Panc1 (cell line): ENCODE measurements at regions not wholly inside any gene's neighbourhood (a gene's known extent, or its start where the extent isn't known, plus 50 kb on each side); places are given as distances from the start of the nearest gene placed in this dataset.

Experiments used
- ATAC-seq: fragments of 200-7000 bp; cut with Tn5 transposase; 2 replicates; pipeline ENCODE4 v1.9.1; 2020; ENCODE audit warnings: mild to moderate bottlenecking, moderate library complexity
- BruUV-seq: library from RNA; stranded (reverse); fragments of 400-500 nt; replicated peaks from 2 replicates; lab custom pipeline; 2021; lab: Mats Ljungman, UMichigan
- CTCF ChIA-PET: fragments of 300-600 bp; sonication (Branson Sonifier 250); formaldehyde crosslinking; loops from one replicate; lab custom pipeline; 2022; ENCODE audit warnings: antibody characterized with exemption; lab: Charles Lee
- POLR2A ChIA-PET: fragments of 300-600 bp; sonication (Branson Sonifier 250); formaldehyde crosslinking; loops from one replicate; lab custom pipeline; 2022; ENCODE audit warnings: antibody characterized with exemption; lab: Charles Lee
- DNase-seq: peaks from one replicate; pipeline ENCODE4 v3.0.0-alpha.2; 2010; ENCODE audit warnings: low read depth, low spot score
- H3K27ac ChIP-seq: 2 replicates; pipeline ENCODE4 v1.5.1; 2011; ENCODE audit warnings: mild to moderate bottlenecking, low read length, inconsistent platforms
- H3K27me3 ChIP-seq: fragments of 200-500 bp; sonication (Bioruptor generic); 2 replicates; pipeline ENCODE4 v1.6.0; 2014; ENCODE audit warnings: low read length, inconsistent platforms; ENCODE audit not compliant: control insufficient read depth, insufficient read depth
- H3K36me3 ChIP-seq: fragments of 200-500 bp; sonication (Bioruptor generic); 2 replicates; pipeline ENCODE4 v1.5.1; 2014; ENCODE audit warnings: inconsistent platforms, mild to moderate bottlenecking, low read length, moderate library complexity; ENCODE audit not compliant: control insufficient read depth, insufficient read depth
- H3K4me1 ChIP-seq: 2 replicates; pipeline ENCODE4 v1.5.1; 2011; ENCODE audit warnings: inconsistent platforms, mild to moderate bottlenecking, low read length, moderate library complexity; ENCODE audit not compliant: control insufficient read depth, insufficient read depth
- H3K4me3 ChIP-seq, 2 experiments: 2 replicates each; pipeline ENCODE4 v1.5.1; 2011 to 2012; ENCODE audit warnings: low read depth in 2 of 2, low read length in 2 of 2, mild to moderate bottlenecking in 2 of 2, inconsistent platforms in 1 of 2, moderate library complexity in 1 of 2
- H3K9me3 ChIP-seq: fragments of 200-500 bp; sonication (Bioruptor generic); 2 replicates; pipeline ENCODE4 v1.5.1; 2014; ENCODE audit warnings: low read depth, mild to moderate bottlenecking, inconsistent platforms, low read length, moderate library complexity; ENCODE audit not compliant: control insufficient read depth, insufficient read depth
- POLR2AphosphoS5 ChIP-seq: IDR thresholded peaks from 2 replicates; pipeline ENCODE4 v1.6.1; 2012; ENCODE audit warnings: mild to moderate bottlenecking, low read depth, low read length, moderate library complexity
- SIN3A ChIP-seq: IDR thresholded peaks from 2 replicates; pipeline ENCODE4 v1.6.1; 2012; ENCODE audit warnings: low read depth, mild to moderate bottlenecking, low read length, moderate library complexity, borderline replicate concordance; ENCODE audit not compliant: insufficient read depth
- TCF7L2 ChIP-seq: IDR thresholded peaks from 2 replicates; pipeline ENCODE4 v1.6.1; 2011; ENCODE audit warnings: mild to moderate bottlenecking, low read depth, low read length, inconsistent platforms
- in situ Hi-C: cut with HindIII; loops from 2 replicates; pipeline ENCODE4 v1.10.0; 2016; ENCODE audit warnings: low sequenced_read_pairs, low pct_unique_long_range_greater_than_20kb
- intact Hi-C: fragments of 100-400 bp; cut with micrococcal nuclease; formaldehyde crosslinking; loops from one replicate; pipeline ENCODE4 v1.10.0; 2022; ENCODE audit not compliant: unreplicated experiment
- TF ChIP-seq, protein P1 (sequence below): fragments of 450-650 bp; IDR thresholded peaks from 2 replicates; pipeline ENCODE4 v1.5.1; 2017; ENCODE audit warnings: mild to moderate bottlenecking
- TF ChIP-seq, protein P2 (sequence below), 2 experiments: IDR thresholded peaks; 2 replicates each; pipeline ENCODE4 v1.6.1; 2011 to 2012; ENCODE audit warnings: low read depth in 2 of 2, control low read depth in 1 of 2, low read length in 1 of 2, mild to moderate bottlenecking in 1 of 2, moderate library complexity in 1 of 2; ENCODE audit not compliant: insufficient read depth in 1 of 2

DNA sequence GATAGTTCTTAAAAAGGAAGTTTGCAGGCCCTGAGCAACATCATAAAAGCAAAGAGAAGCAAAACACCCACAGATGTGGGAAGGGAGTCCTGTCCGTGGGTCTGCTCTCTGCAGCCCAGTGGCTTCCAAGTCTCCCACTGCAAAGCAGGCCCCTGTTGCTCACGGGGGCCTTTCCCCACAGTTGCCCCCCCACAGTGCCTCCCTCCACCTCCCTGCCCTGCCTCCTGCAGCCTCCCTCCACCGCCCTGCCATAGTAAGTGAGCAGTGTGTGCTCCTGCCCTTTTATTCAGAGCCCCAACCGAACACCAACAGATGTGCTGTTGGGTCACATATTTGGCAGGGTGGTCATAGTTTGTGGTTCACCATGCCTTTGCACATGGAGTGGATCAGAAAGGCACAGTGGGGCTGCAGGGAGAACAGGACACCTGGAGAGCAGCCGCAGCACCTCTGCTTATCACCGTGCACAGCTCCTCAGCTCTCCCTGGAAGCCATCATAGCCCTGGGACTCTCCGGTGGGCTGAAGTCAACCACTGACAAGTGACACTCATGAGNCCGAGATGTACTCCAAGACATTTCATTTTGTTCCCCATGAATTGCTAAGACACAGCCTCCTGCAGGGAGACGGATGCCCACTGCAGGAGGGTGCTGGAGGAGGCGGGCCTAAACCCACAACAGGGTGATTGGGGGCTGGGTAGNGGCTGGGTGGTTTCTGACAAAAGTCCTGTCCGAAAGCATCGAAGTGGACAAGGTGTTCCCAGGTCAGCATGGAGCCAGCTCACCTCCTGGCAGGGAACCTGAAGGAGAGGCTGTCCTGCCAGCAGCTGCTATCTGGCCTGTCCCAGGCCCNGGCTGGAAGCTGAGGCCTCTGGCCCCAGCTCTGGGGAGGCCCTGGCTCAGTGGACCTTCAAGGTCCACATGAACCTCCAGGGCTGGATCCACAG, 278.9 kb downstream of the GADD45G start:
- Histone ChIP-seq H3K27me3 (no peaks in the 10 kb centered on the region), H3K9me3 (no peaks in the 10 kb centered on the region), H3K27ac (no peak overlapping the region), H3K4me3 (no peak overlapping the region), H3K4me1 (no peaks in the 10 kb centered on the region), H3K36me3 (no peaks in the 10 kb centered on the region)
- POLR2A ChIA-PET, result no interaction called here
- TF ChIP-seq TCF7L2, result no peak
- no peak for TF ChIP-seq POLR2AphosphoS5
- TF ChIP-seq, protein P1, sequence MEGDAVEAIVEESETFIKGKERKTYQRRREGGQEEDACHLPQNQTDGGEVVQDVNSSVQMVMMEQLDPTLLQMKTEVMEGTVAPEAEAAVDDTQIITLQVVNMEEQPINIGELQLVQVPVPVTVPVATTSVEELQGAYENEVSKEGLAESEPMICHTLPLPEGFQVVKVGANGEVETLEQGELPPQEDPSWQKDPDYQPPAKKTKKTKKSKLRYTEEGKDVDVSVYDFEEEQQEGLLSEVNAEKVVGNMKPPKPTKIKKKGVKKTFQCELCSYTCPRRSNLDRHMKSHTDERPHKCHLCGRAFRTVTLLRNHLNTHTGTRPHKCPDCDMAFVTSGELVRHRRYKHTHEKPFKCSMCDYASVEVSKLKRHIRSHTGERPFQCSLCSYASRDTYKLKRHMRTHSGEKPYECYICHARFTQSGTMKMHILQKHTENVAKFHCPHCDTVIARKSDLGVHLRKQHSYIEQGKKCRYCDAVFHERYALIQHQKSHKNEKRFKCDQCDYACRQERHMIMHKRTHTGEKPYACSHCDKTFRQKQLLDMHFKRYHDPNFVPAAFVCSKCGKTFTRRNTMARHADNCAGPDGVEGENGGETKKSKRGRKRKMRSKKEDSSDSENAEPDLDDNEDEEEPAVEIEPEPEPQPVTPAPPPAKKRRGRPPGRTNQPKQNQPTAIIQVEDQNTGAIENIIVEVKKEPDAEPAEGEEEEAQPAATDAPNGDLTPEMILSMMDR, result no peak
- TF ChIP-seq, protein P2, sequence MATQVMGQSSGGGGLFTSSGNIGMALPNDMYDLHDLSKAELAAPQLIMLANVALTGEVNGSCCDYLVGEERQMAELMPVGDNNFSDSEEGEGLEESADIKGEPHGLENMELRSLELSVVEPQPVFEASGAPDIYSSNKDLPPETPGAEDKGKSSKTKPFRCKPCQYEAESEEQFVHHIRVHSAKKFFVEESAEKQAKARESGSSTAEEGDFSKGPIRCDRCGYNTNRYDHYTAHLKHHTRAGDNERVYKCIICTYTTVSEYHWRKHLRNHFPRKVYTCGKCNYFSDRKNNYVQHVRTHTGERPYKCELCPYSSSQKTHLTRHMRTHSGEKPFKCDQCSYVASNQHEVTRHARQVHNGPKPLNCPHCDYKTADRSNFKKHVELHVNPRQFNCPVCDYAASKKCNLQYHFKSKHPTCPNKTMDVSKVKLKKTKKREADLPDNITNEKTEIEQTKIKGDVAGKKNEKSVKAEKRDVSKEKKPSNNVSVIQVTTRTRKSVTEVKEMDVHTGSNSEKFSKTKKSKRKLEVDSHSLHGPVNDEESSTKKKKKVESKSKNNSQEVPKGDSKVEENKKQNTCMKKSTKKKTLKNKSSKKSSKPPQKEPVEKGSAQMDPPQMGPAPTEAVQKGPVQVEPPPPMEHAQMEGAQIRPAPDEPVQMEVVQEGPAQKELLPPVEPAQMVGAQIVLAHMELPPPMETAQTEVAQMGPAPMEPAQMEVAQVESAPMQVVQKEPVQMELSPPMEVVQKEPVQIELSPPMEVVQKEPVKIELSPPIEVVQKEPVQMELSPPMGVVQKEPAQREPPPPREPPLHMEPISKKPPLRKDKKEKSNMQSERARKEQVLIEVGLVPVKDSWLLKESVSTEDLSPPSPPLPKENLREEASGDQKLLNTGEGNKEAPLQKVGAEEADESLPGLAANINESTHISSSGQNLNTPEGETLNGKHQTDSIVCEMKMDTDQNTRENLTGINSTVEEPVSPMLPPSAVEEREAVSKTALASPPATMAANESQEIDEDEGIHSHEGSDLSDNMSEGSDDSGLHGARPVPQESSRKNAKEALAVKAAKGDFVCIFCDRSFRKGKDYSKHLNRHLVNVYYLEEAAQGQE (IDR thresholded peaks at IDR 0.05; ENCODE audit: insufficient read depth in 1 of 2, low read depth in 2 of 2, low read length in 1 of 2), result no peak
- TF ChIP-seq SIN3A, result no peak
- ATAC-seq (no peak), DNase-seq (no peak)
- CTCF ChIA-PET, result no interaction called here
- intact Hi-C loops, result no loop called here
- no TSS peak for BruUV-seq
- in situ Hi-C loops, result no loop called here

DNA sequence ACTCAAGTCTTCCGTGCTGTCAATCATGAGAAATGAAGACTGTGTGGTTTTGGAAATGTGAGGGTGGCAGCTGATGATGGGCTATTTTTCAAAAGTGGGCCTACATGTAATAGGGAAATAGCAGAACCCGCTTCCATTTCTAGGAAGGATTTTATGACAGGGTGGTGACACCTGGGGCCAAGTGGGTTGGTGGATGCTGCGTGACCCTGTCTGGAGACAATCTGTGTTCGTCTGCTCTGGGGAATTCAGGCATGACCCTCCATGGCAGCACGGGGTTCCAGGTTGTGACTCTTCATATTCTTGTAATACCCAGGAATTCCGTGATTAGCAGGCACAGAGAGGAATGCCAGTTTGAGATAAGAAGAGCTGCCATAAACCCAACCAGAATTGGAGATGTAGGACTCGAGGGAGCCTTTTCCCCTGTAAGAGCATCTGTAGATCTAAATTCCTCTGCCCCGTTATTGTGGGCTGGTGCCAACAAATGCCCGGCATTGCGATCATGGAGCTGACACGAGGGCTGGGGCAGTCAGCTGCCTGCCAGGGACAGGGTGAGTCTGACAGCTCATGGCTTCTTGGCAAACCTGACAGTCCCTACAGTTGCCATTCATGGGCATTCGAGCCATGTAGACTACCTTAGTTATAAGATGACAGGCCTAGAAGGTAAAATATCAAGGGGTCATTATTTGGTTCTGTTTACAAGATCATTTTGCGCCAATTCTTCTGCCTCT, 279.7 kb downstream of the GADD45G start:
- CTCF ChIA-PET, result no interaction called here

More for the DNA sequence above, 279.7 kb downstream of the GADD45G start:
- TF ChIP-seq SIN3A (no peak), POLR2AphosphoS5 (no peak), TCF7L2 (no peak)
- TF ChIP-seq, protein P2 (IDR thresholded peaks at IDR 0.05; ENCODE audit: insufficient read depth in 1 of 2, low read depth in 2 of 2, low read length in 1 of 2), result no peak
- TF ChIP-seq, protein P1, result no peak
- no peak overlapping the region for H3K4me3 ChIP-seq
- DNase-seq (no peak), ATAC-seq (no peak)
- H3K9me3 ChIP-seq, result no peaks in the 10 kb centered on the region
- no peaks in the 10 kb centered on the region for H3K36me3 ChIP-seq
- H3K27ac ChIP-seq, result no peak overlapping the region
- H3K27me3 ChIP-seq, result no peaks in the 10 kb centered on the region
- no TSS peak for BruUV-seq
- in situ Hi-C loops, result no loop called here
- POLR2A ChIA-PET, result no interaction called here
- intact Hi-C loops, result no loop called here
- no peaks in the 10 kb centered on the region for H3K4me1 ChIP-seq
